ENCODE measurements at regions not wholly inside any gene's neighbourhood (a gene's known extent, or its start where the extent isn't known, plus 50 kb on each side); places are given as distances from the start of the nearest gene placed in this dataset.

DNA sequence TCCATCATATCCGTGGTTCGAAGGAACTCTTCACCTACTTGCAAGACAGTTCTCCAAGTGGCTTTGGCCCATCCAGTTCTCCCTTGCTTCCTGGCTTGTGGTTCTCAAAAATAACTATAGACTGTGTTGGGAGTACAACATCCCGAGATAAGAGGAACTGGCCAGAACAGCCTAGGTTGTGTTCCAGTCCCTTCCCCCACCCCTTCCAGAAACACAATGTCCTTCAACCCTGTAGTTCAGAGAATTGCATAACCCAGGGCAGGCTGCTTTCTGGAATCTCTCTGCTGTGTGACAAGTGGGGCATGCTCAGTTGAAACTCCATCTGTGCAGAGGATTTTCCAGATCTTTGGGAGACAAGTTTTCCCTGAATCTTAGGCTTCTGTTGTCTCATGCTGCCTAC, 206.5 kb downstream of the PCDH10 start:
- H3K4me1 Mint-ChIP-seq = no peaks in the 10 kb centered on the region
- peaks cover 22% of the 10 kb centered on the region for H3K9me3 Mint-ChIP-seq
- TF ChIP-seq, protein P1, sequence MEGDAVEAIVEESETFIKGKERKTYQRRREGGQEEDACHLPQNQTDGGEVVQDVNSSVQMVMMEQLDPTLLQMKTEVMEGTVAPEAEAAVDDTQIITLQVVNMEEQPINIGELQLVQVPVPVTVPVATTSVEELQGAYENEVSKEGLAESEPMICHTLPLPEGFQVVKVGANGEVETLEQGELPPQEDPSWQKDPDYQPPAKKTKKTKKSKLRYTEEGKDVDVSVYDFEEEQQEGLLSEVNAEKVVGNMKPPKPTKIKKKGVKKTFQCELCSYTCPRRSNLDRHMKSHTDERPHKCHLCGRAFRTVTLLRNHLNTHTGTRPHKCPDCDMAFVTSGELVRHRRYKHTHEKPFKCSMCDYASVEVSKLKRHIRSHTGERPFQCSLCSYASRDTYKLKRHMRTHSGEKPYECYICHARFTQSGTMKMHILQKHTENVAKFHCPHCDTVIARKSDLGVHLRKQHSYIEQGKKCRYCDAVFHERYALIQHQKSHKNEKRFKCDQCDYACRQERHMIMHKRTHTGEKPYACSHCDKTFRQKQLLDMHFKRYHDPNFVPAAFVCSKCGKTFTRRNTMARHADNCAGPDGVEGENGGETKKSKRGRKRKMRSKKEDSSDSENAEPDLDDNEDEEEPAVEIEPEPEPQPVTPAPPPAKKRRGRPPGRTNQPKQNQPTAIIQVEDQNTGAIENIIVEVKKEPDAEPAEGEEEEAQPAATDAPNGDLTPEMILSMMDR (IDR thresholded peaks at IDR 0.05; ENCODE audit: unreplicated experiment) = no peak
- H3K27me3 Mint-ChIP-seq (ENCODE audit: low read depth) = no peaks in the 10 kb centered on the region
- H3K4me3 Mint-ChIP-seq = no peak overlapping the region
- no peak overlapping the region for H3K27ac Mint-ChIP-seq
- H3K36me3 Mint-ChIP-seq = no peaks in the 10 kb centered on the region
- DNase-seq (ENCODE audit: low spot score in 2 of 2, unreplicated experiment in 2 of 2) = no peak

DNA sequence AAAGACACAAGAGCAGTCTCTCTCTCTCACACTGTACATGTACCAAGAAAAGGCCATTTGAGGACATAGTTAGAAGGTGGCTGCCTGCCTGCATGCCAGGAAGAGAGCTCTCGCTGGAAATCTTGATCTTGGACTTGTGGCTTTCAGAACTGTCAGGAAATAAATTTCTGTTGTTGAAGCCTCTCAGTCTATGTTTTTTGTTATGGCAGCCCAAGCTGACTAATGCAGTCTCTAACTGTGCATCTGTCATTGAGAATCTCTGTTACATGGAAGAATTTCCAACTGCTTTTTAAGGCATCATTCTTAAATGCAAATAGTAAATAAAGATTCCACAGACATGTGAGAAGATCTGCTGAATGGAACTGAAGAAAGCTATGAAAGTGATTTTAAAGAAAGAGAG, 198.3 kb downstream of the PCDH10 start:
- H3K4me3 Mint-ChIP-seq = no peak overlapping the region
- peaks cover 23% of the 10 kb centered on the region for H3K9me3 Mint-ChIP-seq
- H3K36me3 Mint-ChIP-seq = peaks cover 4% of the 10 kb centered on the region
- no peak overlapping the region for H3K27ac Mint-ChIP-seq
- no peaks in the 10 kb centered on the region for H3K27me3 Mint-ChIP-seq (ENCODE audit: low read depth)
- TF ChIP-seq, protein P1 (IDR thresholded peaks at IDR 0.05; ENCODE audit: unreplicated experiment) = no peak
- no peaks in the 10 kb centered on the region for H3K4me1 Mint-ChIP-seq
- no peak for DNase-seq (ENCODE audit: low spot score in 2 of 2, unreplicated experiment in 2 of 2)

DNA sequence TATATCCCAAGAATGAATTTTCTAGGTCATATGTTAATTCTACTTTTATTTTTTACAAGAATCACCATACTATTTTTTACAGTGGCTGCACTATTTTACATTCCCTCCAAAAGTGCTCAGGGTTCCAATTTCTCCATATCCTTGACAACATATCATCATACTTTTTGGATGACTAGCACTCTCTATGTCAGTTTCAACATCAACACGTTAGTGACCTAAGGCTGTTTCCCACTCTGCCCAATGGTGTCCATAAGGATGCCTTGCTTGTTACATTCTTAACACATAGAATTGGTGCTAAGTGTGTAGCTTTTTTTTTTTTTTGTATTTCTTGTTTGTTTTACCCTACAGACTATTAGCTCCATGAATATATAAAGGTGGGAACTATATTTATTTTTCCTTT, 175.4 kb downstream of the PCDH10 start:
- H3K4me3 Mint-ChIP-seq = no peak overlapping the region
- H3K27ac Mint-ChIP-seq = no peak overlapping the region
- H3K9me3 Mint-ChIP-seq = peaks cover 8% of the 10 kb centered on the region
- DNase-seq (ENCODE audit: low spot score in 2 of 2, unreplicated experiment in 2 of 2) = no peak
- TF ChIP-seq, protein P1 (IDR thresholded peaks at IDR 0.05; ENCODE audit: unreplicated experiment) = no peak
- H3K36me3 Mint-ChIP-seq = no peaks in the 10 kb centered on the region
- H3K4me1 Mint-ChIP-seq = no peaks in the 10 kb centered on the region
- no peaks in the 10 kb centered on the region for H3K27me3 Mint-ChIP-seq (ENCODE audit: low read depth)

DNA sequence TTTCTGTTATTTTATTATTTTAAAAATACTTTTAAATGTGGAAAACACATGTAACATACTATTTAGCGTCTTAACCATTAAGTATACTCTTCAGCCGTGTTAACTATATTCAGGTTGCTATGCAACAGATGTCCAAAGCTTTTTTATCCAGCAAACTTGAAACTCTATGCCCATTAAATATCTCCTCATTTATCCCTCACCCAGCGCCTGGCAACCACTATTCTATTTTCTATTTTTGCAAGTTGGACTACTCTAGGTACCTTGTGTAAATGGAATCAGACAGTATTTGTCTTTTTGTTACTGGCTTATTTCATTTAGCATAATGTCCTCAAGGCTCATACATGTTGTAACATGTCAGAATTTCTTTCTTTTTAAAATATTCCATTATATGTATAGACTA, 174.6 kb downstream of the PCDH10 start:
- H3K27ac Mint-ChIP-seq = no peak overlapping the region
- no peaks in the 10 kb centered on the region for H3K4me1 Mint-ChIP-seq
- no peaks in the 10 kb centered on the region for H3K27me3 Mint-ChIP-seq (ENCODE audit: low read depth)
- DNase-seq (ENCODE audit: low spot score in 2 of 2, unreplicated experiment in 2 of 2) = no peak
- H3K36me3 Mint-ChIP-seq = no peaks in the 10 kb centered on the region
- no peak overlapping the region for H3K4me3 Mint-ChIP-seq
- peaks cover 3% of the 10 kb centered on the region for H3K9me3 Mint-ChIP-seq
- TF ChIP-seq, protein P1 (IDR thresholded peaks at IDR 0.05; ENCODE audit: unreplicated experiment) = no peak

DNA sequence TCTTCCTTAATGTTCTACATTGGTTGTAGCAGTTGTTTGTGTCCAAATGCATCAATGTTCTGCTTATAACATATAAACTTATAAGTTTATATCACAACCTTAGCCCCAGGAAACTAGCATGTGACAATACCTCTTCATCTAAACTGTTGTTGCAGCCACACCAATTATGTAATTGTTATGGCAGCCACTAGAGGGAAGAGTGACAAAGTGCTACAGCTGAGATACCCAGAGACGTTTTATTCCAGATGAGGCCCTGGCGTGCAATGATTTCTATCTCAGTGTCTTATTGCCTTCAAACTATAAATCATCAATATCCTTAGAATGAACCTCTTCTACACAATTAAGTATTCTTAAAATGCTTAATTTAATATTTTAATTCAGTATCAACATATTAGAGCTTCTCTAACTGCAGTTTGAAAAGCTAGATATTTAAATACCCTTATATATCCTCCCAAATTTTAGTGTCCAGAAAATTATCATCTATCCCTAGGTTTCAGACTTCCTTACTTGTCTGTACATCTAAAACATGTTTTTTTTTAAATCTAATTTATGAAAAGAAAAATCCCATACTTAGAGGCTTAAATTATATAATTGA, 171.6 kb downstream of the PCDH10 start:
- H3K27ac Mint-ChIP-seq = no peak overlapping the region

More for the DNA sequence above, 171.6 kb downstream of the PCDH10 start:
- Mint-ChIP-seq H3K36me3 (no peaks in the 10 kb centered on the region), H3K4me3 (no peak overlapping the region), H3K27me3 (ENCODE audit: low read depth) (no peaks in the 10 kb centered on the region), H3K9me3 (no peaks in the 10 kb centered on the region), H3K4me1 (peaks cover 12% of the 10 kb centered on the region)
- no peak for DNase-seq (ENCODE audit: low spot score in 2 of 2, unreplicated experiment in 2 of 2)
- TF ChIP-seq, protein P1 (IDR thresholded peaks at IDR 0.05; ENCODE audit: unreplicated experiment) = peak; percentile 77

Measured in mesothelial cell of epicardium (in vitro differentiated cells).